H9 (cell line): ENCODE measurements at regions not wholly inside any gene's neighbourhood (a gene's known extent, or its start where the extent isn't known, plus 50 kb on each side); places are given as distances from the start of the nearest gene placed in this dataset.

Experiments used
- DNase-seq: peaks from one replicate; pipeline ENCODE4 v3.0.0-alpha.2; 2017
- H2AFZ ChIP-seq: one replicate; pipeline ENCODE4 v1.6.1; 2013; ENCODE audit warnings: mild to moderate bottlenecking, low read length, control low read depth, moderate library complexity
- H2AK5ac ChIP-seq: 2 replicates; pipeline ENCODE4 v1.6.1; 2013; ENCODE audit warnings: low read length, control low read depth, mixed read lengths; ENCODE audit not compliant: insufficient read length
- H2BK120ac ChIP-seq: one replicate; pipeline ENCODE4 v1.6.1; 2013; ENCODE audit warnings: low read depth, mild to moderate bottlenecking, low read length, control low read depth, inconsistent platforms; ENCODE audit not compliant: poor library complexity, severe bottlenecking
- H2BK12ac ChIP-seq: 2 replicates; pipeline ENCODE4 v1.6.1; 2013; ENCODE audit warnings: low read length, control low read depth, mixed read lengths, low read depth; ENCODE audit not compliant: insufficient read length
- H2BK15ac ChIP-seq: 2 replicates; pipeline ENCODE4 v1.6.1; 2013; ENCODE audit warnings: low read depth, low read length, control low read depth
- H2BK20ac ChIP-seq: one replicate; pipeline ENCODE4 v1.6.1; 2013; ENCODE audit warnings: low read depth, mild to moderate bottlenecking, low read length, control low read depth, inconsistent platforms; ENCODE audit not compliant: poor library complexity, severe bottlenecking
- H2BK5ac ChIP-seq: 2 replicates; pipeline ENCODE4 v1.6.1; 2013; ENCODE audit warnings: low read length, control low read depth, mixed read lengths; ENCODE audit not compliant: insufficient read length
- H3K14ac ChIP-seq: 2 replicates; pipeline ENCODE4 v1.6.1; 2013; ENCODE audit warnings: low read length, control low read depth; ENCODE audit not compliant: insufficient read depth
- H3K18ac ChIP-seq: 2 replicates; pipeline ENCODE4 v1.6.1; 2013; ENCODE audit warnings: low read depth, mild to moderate bottlenecking, mixed read lengths, low read length, control low read depth; ENCODE audit not compliant: insufficient read length
- H3K23ac ChIP-seq: 2 replicates; pipeline ENCODE4 v1.6.1; 2013; ENCODE audit warnings: low read length, control low read depth, mixed read lengths, low read depth; ENCODE audit not compliant: insufficient read length
- H3K23me2 ChIP-seq: 2 replicates; pipeline ENCODE4 v1.6.1; 2013; ENCODE audit warnings: low read depth, mild to moderate bottlenecking, mixed read lengths, low read length, control low read depth; ENCODE audit not compliant: insufficient read length, poor library complexity, severe bottlenecking
- H3K27ac ChIP-seq: 2 replicates; pipeline ENCODE4 v1.5.1; 2013; ENCODE audit warnings: low read length, control low read depth, mixed read lengths, low read depth; ENCODE audit not compliant: insufficient read length
- H3K27me3 ChIP-seq: 2 replicates; pipeline ENCODE4 v1.6.1; 2013; ENCODE audit warnings: low read length, control low read depth, inconsistent platforms; ENCODE audit not compliant: insufficient read depth
- H3K4ac ChIP-seq: 2 replicates; pipeline ENCODE4 v1.6.1; 2013; ENCODE audit warnings: low read depth, mild to moderate bottlenecking, control low read depth, inconsistent platforms, low read length, moderate library complexity
- H3K4me1 ChIP-seq: 2 replicates; pipeline ENCODE4 v1.6.1; 2013; ENCODE audit warnings: low read length, control low read depth, inconsistent platforms; ENCODE audit not compliant: insufficient read depth
- H3K4me2 ChIP-seq: 2 replicates; pipeline ENCODE4 v1.6.1; 2013; ENCODE audit warnings: low read length, control low read depth, mixed read lengths; ENCODE audit not compliant: insufficient read length, insufficient read depth
- H3K56ac ChIP-seq: 2 replicates; pipeline ENCODE4 v1.6.1; 2013; ENCODE audit warnings: low read depth, mild to moderate bottlenecking, mixed read lengths, low read length, control low read depth; ENCODE audit not compliant: insufficient read length
- H3K79me1 ChIP-seq: 2 replicates; pipeline ENCODE4 v1.6.1; 2013; ENCODE audit warnings: low read depth, mild to moderate bottlenecking, moderate library complexity, low read length, control low read depth, inconsistent platforms; ENCODE audit not compliant: insufficient read depth, poor library complexity, severe bottlenecking
- H3K79me2 ChIP-seq: 2 replicates; pipeline ENCODE4 v1.6.1; 2013; ENCODE audit warnings: low read length, control low read depth, inconsistent platforms; ENCODE audit not compliant: insufficient read depth
- H3K9ac ChIP-seq: 2 replicates; pipeline ENCODE4 v1.6.1; 2013; ENCODE audit warnings: low read length, control low read depth, mixed read lengths; ENCODE audit not compliant: insufficient read length; ENCODE audit errors: extremely low read depth
- H3K9me3 ChIP-seq: one replicate; pipeline ENCODE4 v1.6.1; 2013; ENCODE audit warnings: low read depth, low read length, inconsistent platforms; ENCODE audit not compliant: control insufficient read depth
- H3T11ph ChIP-seq: one replicate; pipeline ENCODE4 v1.6.1; 2013; ENCODE audit warnings: mild to moderate bottlenecking, low read length, control low read depth, inconsistent platforms
- H4K20me1 ChIP-seq: one replicate; pipeline ENCODE4 v1.6.1; 2013; ENCODE audit not compliant: control insufficient read depth, insufficient read length, insufficient read depth
- H4K5ac ChIP-seq: 2 replicates; pipeline ENCODE4 v1.6.1; 2013; ENCODE audit warnings: low read depth, mild to moderate bottlenecking, mixed read lengths, low read length, control low read depth; ENCODE audit not compliant: insufficient read length
- H4K8ac ChIP-seq: replicated peaks from 2 replicates; pipeline ENCODE4 v1.6.1; 2013; ENCODE audit warnings: low read length, control low read depth, mixed read lengths, low read depth; ENCODE audit not compliant: insufficient read length
- H4K91ac ChIP-seq: 2 replicates; pipeline ENCODE4 v1.6.1; 2013; ENCODE audit warnings: low read depth, mild to moderate bottlenecking, moderate library complexity, mixed read lengths, low read length, control low read depth; ENCODE audit not compliant: insufficient read length
- H3K27ac Mint-ChIP-seq, 3 experiments: 2 replicates in 2 of 3; 3 replicates in 1 of 3; pipeline ENCODE4 v1.8.0; 2020 to 2021; ENCODE audit warnings: mixed read lengths in 3 of 3, mild to moderate bottlenecking in 1 of 3, moderate library complexity in 1 of 3
- H3K27me3 Mint-ChIP-seq: 2 replicates; pipeline ENCODE4 v1.8.0; 2021; ENCODE audit warnings: low read depth, mild to moderate bottlenecking, moderate library complexity, mixed read lengths
- H3K36me3 Mint-ChIP-seq, 3 experiments: 2 replicates in 2 of 3; 3 replicates in 1 of 3; pipeline ENCODE4 v1.8.0; 2020 to 2021; ENCODE audit warnings: low read depth in 3 of 3, mixed read lengths in 3 of 3; ENCODE audit not compliant: insufficient read depth in 1 of 3
- H3K4me1 Mint-ChIP-seq, 2 experiments: 2 replicates each; pipeline ENCODE4 v1.8.0; 2020; ENCODE audit warnings: mixed read lengths in 2 of 2
- H3K4me3 Mint-ChIP-seq, 2 experiments: 2 replicates in 1 of 2; 3 replicates in 1 of 2; pipeline ENCODE4 v1.8.0; 2020 to 2021; ENCODE audit warnings: mild to moderate bottlenecking in 2 of 2, mixed read lengths in 2 of 2, moderate library complexity in 1 of 2
- H3K9me3 Mint-ChIP-seq, 2 experiments: 2 replicates in 1 of 2; 3 replicates in 1 of 2; pipeline ENCODE4 v1.8.0; 2020; ENCODE audit warnings: mild to moderate bottlenecking in 2 of 2, mixed read lengths in 2 of 2, moderate library complexity in 1 of 2
- WGBS: extraction: QIAGEN DNeasy Blood & Tissue Kit; methylation state at CpG from one replicate; pipeline ENCODE4 v1.1.7; 2013; ENCODE audit warnings: missing lambda C conversion rate, low lambda C conversion rate, mixed read lengths; ENCODE audit not compliant: insufficient read length; ENCODE audit errors: extremely low coverage; 5-methylcytosine and 5-hydroxymethylcytosine counted together
- TF ChIP-seq, protein P1 (sequence below): fragments of 200-600 bp; sonication (generic); conservative IDR thresholded peaks from 3 replicates; pipeline ENCODE4 v1.8.0; 2021; ENCODE audit warnings: antibody characterized with exemption, mild to moderate bottlenecking

GRCh38 chr4:123783151-123783790 is 386.7 kb downstream of the SPRY1 start:
- Mint-ChIP-seq H3K27me3 (no peaks in the 10 kb centered on the region), H3K36me3 (peaks cover 3 to 20% (median 12%) of the 10 kb centered on the region in 3 experiments), H3K4me3 (no peak overlapping the region), H3K9me3 (peaks cover 0 to 13% of the 10 kb centered on the region in 2 experiments; a peak in 2 of 5 replicates), H3K27ac (no peak overlapping the region; a peak in 1 of 7 replicates), H3K4me1 (peaks cover 45 to 50% of the 10 kb centered on the region in 2 experiments)
- no peak overlapping the region for H3K56ac ChIP-seq
- no peak overlapping the region for H3K4me2 ChIP-seq
- no peak overlapping the region for H4K91ac ChIP-seq
- H3K23ac ChIP-seq = no peak overlapping the region
- no peaks in the 10 kb centered on the region for H3K79me1 ChIP-seq
- H3K9ac ChIP-seq = no peak overlapping the region
- H2BK12ac ChIP-seq = no peak overlapping the region
- no peak overlapping the region for H4K5ac ChIP-seq
- H3K23me2 ChIP-seq = no peaks in the 10 kb centered on the region
- H2AFZ ChIP-seq = no peak overlapping the region
- no peak overlapping the region for H3K27ac ChIP-seq
- no peak overlapping the region for H3K18ac ChIP-seq
- H4K8ac ChIP-seq = no peak overlapping the region
- no peaks in the 10 kb centered on the region for H4K20me1 ChIP-seq
- H2BK5ac ChIP-seq = no peak overlapping the region
- no peak for DNase-seq
- H3K9me3 ChIP-seq = no peaks in the 10 kb centered on the region
- H3K79me2 ChIP-seq = no peaks in the 10 kb centered on the region
- no peak overlapping the region for H2BK20ac ChIP-seq
- no peak overlapping the region for H2BK15ac ChIP-seq
- no peak overlapping the region for H3T11ph ChIP-seq
- no peak overlapping the region for H2AK5ac ChIP-seq
- H2BK120ac ChIP-seq = no peak overlapping the region
- no peaks in the 10 kb centered on the region for H3K27me3 ChIP-seq
- no peak overlapping the region for H3K14ac ChIP-seq
- no peak overlapping the region for H3K4ac ChIP-seq
- WGBS = no CpG with 5 or more reads among the region's 3 CpGs
- TF ChIP-seq, protein P1, sequence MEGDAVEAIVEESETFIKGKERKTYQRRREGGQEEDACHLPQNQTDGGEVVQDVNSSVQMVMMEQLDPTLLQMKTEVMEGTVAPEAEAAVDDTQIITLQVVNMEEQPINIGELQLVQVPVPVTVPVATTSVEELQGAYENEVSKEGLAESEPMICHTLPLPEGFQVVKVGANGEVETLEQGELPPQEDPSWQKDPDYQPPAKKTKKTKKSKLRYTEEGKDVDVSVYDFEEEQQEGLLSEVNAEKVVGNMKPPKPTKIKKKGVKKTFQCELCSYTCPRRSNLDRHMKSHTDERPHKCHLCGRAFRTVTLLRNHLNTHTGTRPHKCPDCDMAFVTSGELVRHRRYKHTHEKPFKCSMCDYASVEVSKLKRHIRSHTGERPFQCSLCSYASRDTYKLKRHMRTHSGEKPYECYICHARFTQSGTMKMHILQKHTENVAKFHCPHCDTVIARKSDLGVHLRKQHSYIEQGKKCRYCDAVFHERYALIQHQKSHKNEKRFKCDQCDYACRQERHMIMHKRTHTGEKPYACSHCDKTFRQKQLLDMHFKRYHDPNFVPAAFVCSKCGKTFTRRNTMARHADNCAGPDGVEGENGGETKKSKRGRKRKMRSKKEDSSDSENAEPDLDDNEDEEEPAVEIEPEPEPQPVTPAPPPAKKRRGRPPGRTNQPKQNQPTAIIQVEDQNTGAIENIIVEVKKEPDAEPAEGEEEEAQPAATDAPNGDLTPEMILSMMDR = no peak
- peaks cover 5% of the 10 kb centered on the region; the same call in 1 of the 2 replicates for H3K4me1 ChIP-seq
